ENCODE measurements at regions not wholly inside any gene's neighbourhood (a gene's known extent, or its start where the extent isn't known, plus 50 kb on each side); places are given as distances from the start of the nearest gene placed in this dataset.

DNA sequence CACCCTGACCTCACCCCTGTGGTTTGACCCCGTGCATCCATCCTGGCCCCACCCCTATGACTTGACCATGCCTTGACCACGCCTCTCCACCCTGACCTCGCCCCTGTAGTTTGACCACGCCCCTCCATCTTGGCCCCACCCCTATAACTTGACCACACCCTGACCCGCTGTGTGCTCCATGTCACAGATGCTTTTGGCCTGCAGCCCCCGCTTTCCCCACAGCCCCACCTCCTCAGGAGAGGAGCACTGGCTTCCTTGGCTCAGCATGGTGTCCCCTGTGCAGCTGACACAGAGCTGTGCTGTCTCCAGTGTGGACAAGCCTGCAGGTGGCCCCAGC lies 269.9 kb upstream of the SFSWAP start:
- H3K27me3 ChIP-seq (replicated peaks; ENCODE audit: insufficient read depth, low read depth, low read length, poor library complexity) = peaks cover 17% of the 10 kb centered on the region
- H3K4me3 ChIP-seq (ENCODE audit: low read depth, low read length, poor library complexity, severe bottlenecking) = no peak overlapping the region
- no peak for DNase-seq (ENCODE audit: low spot score)
- TF ChIP-seq CTCF (conservative IDR thresholded peaks at IDR 0.05; ENCODE audit: low read depth, low read length) = no peak
- TF ChIP-seq EZH2 (IDR thresholded peaks at IDR 0.05; ENCODE audit: borderline replicate concordance, low read depth, low read length, poor library complexity, severe bottlenecking) = no peak
- intact Hi-C loops (cut with micrococcal nuclease; ENCODE audit: unreplicated experiment) = no loop called here
- H3K27ac ChIP-seq (ENCODE audit: low read depth, low read length, poor library complexity, severe bottlenecking) = no peak overlapping the region
- CTCF ChIA-PET = no interaction called here
- no peaks in the 10 kb centered on the region for H3K9me3 ChIP-seq (ENCODE audit: low read depth, low read length, poor library complexity, severe bottlenecking)
- no peaks in the 10 kb centered on the region for H3K4me1 ChIP-seq (ENCODE audit: insufficient read depth, low read length, poor library complexity, severe bottlenecking)
- POLR2A ChIA-PET (ENCODE audit: low non-redundant PET) = no interaction called here
- no peaks in the 10 kb centered on the region for H3K36me3 ChIP-seq (ENCODE audit: insufficient read depth, low read length, poor library complexity, severe bottlenecking)
- no TSS peak for BruUV-seq (replicated peaks)

DNA sequence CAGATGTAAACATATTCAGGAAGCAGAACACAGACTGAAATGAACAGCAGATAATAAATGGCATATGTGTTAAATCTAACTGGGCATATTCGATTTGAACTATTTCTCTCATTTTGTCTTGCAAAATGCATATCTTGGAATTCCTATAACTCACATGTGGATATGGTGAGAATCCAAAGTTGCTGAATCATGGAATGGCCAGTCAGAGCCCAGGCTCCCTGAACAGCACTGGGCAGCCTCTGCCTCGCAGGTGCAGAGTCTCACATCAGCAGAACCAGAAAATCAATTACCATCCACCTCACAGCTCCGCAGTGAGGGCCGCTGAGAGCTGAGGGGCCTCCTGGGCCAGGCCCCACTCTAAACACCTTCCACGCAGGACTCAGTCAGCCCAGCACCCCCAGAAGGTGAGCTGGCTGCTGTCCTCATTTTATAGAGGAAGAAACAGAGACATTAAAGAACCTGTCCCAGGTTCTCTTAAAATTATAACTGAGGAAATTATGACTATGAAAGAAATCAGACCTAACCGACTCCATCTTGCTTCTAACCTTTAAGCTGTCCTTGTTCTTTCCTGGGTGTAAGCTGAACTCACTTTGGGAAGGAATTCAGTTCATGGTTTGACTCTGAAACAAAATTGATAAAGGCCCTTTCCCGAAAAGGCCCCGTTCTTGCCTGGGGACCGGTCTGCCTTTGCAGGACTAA lies 269.1 kb upstream of the SFSWAP start:
- no peaks in the 10 kb centered on the region for H3K36me3 ChIP-seq (ENCODE audit: insufficient read depth, low read length, poor library complexity, severe bottlenecking)
- POLR2A ChIA-PET (ENCODE audit: low non-redundant PET) = no interaction called here
- intact Hi-C loops (cut with micrococcal nuclease; ENCODE audit: unreplicated experiment) = no loop called here

DNA sequence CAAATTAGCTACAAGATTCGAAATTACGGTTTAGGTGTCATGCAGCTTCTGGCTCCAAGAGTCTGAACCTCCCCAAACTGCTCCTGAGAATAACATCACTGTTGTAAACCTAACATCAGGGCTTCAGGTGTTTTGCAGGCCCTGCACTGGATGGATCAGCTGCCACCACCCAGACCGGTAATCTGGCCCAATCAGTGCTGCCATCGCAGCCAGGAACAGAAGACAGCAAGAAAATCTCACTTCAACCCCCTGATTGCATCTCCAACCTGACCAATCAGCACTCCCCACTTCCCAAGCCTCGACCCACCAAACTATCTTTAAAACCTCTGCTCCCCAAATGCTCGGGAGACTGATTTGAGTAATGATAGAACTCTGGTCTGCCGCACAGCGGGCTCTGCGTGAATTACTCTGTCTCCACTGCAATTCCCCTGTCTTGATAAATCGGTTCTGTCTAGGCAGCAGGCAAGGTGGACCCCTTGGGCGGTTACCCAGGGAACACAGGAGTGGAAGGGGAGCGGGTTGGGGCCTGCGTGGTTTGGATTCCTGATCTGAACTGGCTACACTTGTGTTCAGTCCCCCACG lies 268.5 kb upstream of the SFSWAP start:
- CTCF ChIA-PET = no interaction called here
- no TSS peak for BruUV-seq (replicated peaks)
- Histone ChIP-seq H3K4me3 (ENCODE audit: low read depth, low read length, poor library complexity, severe bottlenecking) (no peak overlapping the region), H3K36me3 (ENCODE audit: insufficient read depth, low read length, poor library complexity, severe bottlenecking) (no peaks in the 10 kb centered on the region), H3K4me1 (ENCODE audit: insufficient read depth, low read length, poor library complexity, severe bottlenecking) (no peaks in the 10 kb centered on the region), H3K27ac (ENCODE audit: low read depth, low read length, poor library complexity, severe bottlenecking) (no peak overlapping the region), H3K27me3 (replicated peaks; ENCODE audit: insufficient read depth, low read depth, low read length, poor library complexity) (peaks cover 19% of the 10 kb centered on the region), H3K9me3 (ENCODE audit: low read depth, low read length, poor library complexity, severe bottlenecking) (no peaks in the 10 kb centered on the region)
- DNase-seq (ENCODE audit: low spot score) = no peak
- TF ChIP-seq EZH2 (IDR thresholded peaks at IDR 0.05; ENCODE audit: borderline replicate concordance, low read depth, low read length, poor library complexity, severe bottlenecking) (no peak), CTCF (conservative IDR thresholded peaks at IDR 0.05; ENCODE audit: low read depth, low read length) (no peak)
- POLR2A ChIA-PET (ENCODE audit: low non-redundant PET) = no interaction called here
- intact Hi-C loops (cut with micrococcal nuclease; ENCODE audit: unreplicated experiment) = no loop called here

More for the DNA sequence above, 269.1 kb upstream of the SFSWAP start:
- H3K4me3 ChIP-seq (ENCODE audit: low read depth, low read length, poor library complexity, severe bottlenecking) = no peak overlapping the region
- CTCF ChIA-PET = interaction anchor here (0.6 kb wide), 1 partner anchor 24 kb away, joined by 3 read pairs; no protein-coding TSS in a partner anchor
- no peak overlapping the region for H3K27ac ChIP-seq (ENCODE audit: low read depth, low read length, poor library complexity, severe bottlenecking)
- no peaks in the 10 kb centered on the region for H3K4me1 ChIP-seq (ENCODE audit: insufficient read depth, low read length, poor library complexity, severe bottlenecking)
- no TSS peak for BruUV-seq (replicated peaks)
- TF ChIP-seq EZH2 (IDR thresholded peaks at IDR 0.05; ENCODE audit: borderline replicate concordance, low read depth, low read length, poor library complexity, severe bottlenecking) = no peak
- no peak for TF ChIP-seq CTCF (conservative IDR thresholded peaks at IDR 0.05; ENCODE audit: low read depth, low read length)
- DNase-seq (ENCODE audit: low spot score) = no peak
- peaks cover 13% of the 10 kb centered on the region for H3K27me3 ChIP-seq (replicated peaks; ENCODE audit: insufficient read depth, low read depth, low read length, poor library complexity)
- no peaks in the 10 kb centered on the region for H3K9me3 ChIP-seq (ENCODE audit: low read depth, low read length, poor library complexity, severe bottlenecking)
